ENCODE measurements at regions not wholly inside any gene's neighbourhood (a gene's known extent, or its start where the extent isn't known, plus 50 kb on each side); places are given as distances from the start of the nearest gene placed in this dataset.

GRCh38 chr18:73461038-73461779, 593.4 kb upstream of the NETO1 start:
- DNase-seq: no peak

- DNase-seq: no peak
Measured at GRCh38 chr18:73458186-73458964, 590.6 kb upstream of the NETO1 start.

GRCh38 chr18:73456643-73457042, 588.9 kb upstream of the NETO1 start:
- no peak for DNase-seq

- no peak for DNase-seq
Measured at GRCh38 chr18:73452866-73453265, 585.1 kb upstream of the NETO1 start.

GRCh38 chr18:73446502-73446901, 578.7 kb upstream of the NETO1 start:
- no peak for DNase-seq

- DNase-seq: no peak
Measured at GRCh38 chr18:73431620-73432019, 563.8 kb upstream of the NETO1 start.

- no peak for DNase-seq
Measured at GRCh38 chr18:73421010-73421409, 553.2 kb upstream of the NETO1 start.

- DNase-seq: no peak
Measured at GRCh38 chr18:73419531-73419930, 551.7 kb upstream of the NETO1 start.

GRCh38 chr18:73414598-73414997, 546.8 kb upstream of the NETO1 start:
- no peak for DNase-seq

GRCh38 chr18:73414069-73414468, 546.3 kb upstream of the NETO1 start:
- no peak for DNase-seq

GRCh38 chr18:73409242-73409641, 541.5 kb upstream of the NETO1 start:
- no peak for DNase-seq

GRCh38 chr18:73408469-73408868, 540.7 kb upstream of the NETO1 start:
- no peak for DNase-seq

- no peak for DNase-seq
Measured at GRCh38 chr18:73407506-73407905, 539.7 kb upstream of the NETO1 start.

- DNase-seq: no peak
Measured at GRCh38 chr18:73384246-73384645, 516.5 kb upstream of the NETO1 start.

GRCh38 chr18:73381699-73382036, 513.9 kb upstream of the NETO1 start:
- DNase-seq: no peak

- no peak for DNase-seq
Measured at GRCh38 chr18:73381016-73381698, 513.4 kb upstream of the NETO1 start.

GRCh38 chr18:73366713-73367112, 498.9 kb upstream of the NETO1 start:
- no peak for DNase-seq

- no peak for DNase-seq
Measured at GRCh38 chr18:73365018-73365417, 497.2 kb upstream of the NETO1 start.

GRCh38 chr18:73355121-73355520, 487.3 kb upstream of the NETO1 start:
- DNase-seq: no peak

- no peak for DNase-seq
Measured at GRCh38 chr18:73352546-73352945, 484.8 kb upstream of the NETO1 start.

GRCh38 chr18:73340135-73340977, 472.6 kb upstream of the NETO1 start:
- DNase-seq: no peak
